GM12872 (cell line): ENCODE measurements at regions not wholly inside any gene's neighbourhood (a gene's known extent, or its start where the extent isn't known, plus 50 kb on each side); places are given as distances from the start of the nearest gene placed in this dataset.

Experiments
- TF ChIP-seq, protein P1 (sequence below): IDR thresholded peaks from 3 replicates; pipeline ENCODE4 v1.5.1; 2011; ENCODE audit warnings: low read depth, mild to moderate bottlenecking, low read length, moderate library complexity; ENCODE audit not compliant: insufficient read depth

DNA sequence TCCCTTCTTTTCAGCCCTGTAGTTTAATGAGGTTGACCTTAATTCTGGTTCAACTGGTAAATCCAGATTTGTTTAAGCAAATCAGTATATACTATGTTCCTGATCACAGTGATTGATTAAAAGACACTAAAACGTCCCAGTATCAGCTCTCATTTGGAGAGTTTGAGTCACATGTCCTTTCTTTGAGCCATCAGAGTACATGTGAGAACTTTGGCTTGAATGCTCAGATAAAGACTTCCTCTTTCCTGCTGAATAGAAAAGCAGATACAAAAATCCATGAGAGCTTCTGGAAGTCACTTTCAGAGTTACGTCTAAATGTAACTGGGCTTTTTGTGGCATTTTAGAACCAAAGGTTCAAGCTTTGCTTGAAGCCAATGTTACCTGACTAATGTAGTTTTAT lies 341.8 kb upstream of the SATB1 start:
- TF ChIP-seq, protein P1, sequence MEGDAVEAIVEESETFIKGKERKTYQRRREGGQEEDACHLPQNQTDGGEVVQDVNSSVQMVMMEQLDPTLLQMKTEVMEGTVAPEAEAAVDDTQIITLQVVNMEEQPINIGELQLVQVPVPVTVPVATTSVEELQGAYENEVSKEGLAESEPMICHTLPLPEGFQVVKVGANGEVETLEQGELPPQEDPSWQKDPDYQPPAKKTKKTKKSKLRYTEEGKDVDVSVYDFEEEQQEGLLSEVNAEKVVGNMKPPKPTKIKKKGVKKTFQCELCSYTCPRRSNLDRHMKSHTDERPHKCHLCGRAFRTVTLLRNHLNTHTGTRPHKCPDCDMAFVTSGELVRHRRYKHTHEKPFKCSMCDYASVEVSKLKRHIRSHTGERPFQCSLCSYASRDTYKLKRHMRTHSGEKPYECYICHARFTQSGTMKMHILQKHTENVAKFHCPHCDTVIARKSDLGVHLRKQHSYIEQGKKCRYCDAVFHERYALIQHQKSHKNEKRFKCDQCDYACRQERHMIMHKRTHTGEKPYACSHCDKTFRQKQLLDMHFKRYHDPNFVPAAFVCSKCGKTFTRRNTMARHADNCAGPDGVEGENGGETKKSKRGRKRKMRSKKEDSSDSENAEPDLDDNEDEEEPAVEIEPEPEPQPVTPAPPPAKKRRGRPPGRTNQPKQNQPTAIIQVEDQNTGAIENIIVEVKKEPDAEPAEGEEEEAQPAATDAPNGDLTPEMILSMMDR: no peak

DNA sequence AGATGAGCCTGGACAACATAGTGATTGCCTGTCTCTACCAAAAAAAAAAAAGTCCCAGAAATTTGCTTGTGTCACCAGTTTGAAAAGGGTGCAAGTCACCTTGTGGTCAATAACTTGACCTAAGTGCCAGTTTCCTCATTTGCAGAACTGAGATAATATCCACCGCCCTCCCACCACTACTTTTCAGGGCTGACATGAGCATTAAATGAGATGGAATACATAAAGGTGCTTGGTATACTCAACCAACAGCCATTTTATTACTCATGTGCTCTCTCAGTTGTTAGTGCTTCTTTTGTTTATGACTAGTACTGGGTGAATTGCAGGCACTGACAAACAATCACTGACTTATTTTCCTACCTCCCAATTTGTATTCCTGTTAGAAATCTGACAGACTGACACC lies 340.5 kb upstream of the SATB1 start:
- TF ChIP-seq, protein P1: no peak

DNA sequence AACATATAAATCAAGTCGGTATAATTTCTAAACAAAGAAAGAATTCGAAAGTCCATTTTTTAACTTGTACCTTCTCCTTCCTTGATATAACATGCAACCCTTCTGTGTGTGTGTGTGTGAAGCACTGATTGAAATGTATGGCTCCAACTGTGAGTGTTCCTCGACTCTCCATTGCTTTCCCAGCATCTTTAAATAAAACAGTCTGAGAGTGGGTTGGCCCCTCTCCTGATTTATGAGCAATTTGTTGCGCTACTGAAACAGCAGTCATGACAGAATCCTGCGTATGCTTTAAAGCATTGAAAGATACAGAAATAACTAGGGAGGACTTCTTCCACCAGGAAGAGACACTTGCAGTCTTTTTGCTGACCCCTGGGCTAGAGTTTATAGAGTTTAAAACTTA lies 340.0 kb upstream of the SATB1 start:
- TF ChIP-seq, protein P1: no peak

DNA sequence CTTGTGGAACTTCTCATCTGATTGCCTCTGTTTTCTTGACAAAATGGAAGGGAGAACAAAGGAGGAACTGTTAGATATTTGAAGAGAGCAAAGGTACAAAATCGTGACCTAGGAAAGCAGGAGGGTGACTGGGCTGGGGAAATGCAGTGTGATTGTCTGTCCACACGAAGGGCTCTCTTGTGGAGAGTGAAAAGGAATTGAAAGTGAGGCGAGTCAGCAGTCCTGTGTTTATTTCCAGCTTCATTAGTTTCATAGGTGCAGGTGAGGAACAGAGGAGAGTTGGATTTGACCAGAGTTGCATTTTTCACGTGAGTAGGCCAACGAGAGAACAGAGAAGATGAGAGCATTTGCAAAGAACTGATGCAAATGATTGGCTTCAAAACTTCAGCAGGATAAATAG lies 336.4 kb upstream of the SATB1 start:
- TF ChIP-seq, protein P1: no peak

DNA sequence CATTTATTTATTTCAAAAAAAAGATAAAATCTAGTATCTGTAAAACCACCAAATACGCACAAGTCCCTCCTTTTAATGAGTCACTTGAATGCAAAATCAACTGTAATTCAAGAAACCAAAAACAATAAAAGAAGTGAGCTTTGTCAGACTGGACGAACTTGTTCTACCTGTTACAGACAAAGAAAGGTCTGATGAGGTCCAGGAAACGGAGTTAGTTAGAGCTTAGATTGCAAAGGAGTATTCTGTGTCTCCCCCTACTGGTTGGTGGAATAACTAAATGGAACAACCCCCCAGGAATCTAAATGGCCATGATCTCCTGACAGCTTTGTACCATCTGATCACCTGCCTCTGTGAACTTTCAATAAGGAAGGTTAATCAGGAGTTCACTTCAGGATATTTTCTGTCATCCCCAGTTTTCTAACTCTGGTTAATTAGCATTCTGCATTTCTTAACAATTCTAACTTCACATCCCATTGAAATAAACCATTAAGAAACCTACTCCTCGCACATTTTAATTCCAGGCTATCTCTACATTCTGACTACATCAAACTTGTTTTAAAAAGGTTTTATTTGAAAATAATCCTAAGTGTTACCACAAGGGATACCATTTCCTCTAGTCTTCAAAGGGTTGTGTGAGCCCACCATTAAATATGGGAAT lies 333.0 kb upstream of the SATB1 start:
- TF ChIP-seq, protein P1: peak; percentile 78

DNA sequence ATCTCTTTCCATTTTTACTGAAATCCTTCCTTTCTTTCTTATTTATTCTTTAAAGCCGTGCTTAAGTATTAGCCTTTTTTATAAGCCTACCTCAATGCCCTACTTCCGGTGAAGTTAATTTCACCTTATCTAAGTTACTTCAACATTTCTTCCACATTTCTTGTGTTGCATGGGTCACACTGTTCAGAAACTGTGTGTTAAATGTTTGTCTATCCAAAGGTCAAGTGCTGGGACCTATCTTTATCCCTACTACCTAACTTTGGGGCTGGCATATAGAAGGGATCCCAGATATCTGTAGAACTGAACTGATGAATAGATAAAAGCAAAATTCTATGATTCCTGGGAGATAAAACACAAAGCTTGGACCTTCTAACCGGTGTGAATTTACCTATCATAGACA lies 332.3 kb upstream of the SATB1 start:
- TF ChIP-seq, protein P1: no peak

DNA sequence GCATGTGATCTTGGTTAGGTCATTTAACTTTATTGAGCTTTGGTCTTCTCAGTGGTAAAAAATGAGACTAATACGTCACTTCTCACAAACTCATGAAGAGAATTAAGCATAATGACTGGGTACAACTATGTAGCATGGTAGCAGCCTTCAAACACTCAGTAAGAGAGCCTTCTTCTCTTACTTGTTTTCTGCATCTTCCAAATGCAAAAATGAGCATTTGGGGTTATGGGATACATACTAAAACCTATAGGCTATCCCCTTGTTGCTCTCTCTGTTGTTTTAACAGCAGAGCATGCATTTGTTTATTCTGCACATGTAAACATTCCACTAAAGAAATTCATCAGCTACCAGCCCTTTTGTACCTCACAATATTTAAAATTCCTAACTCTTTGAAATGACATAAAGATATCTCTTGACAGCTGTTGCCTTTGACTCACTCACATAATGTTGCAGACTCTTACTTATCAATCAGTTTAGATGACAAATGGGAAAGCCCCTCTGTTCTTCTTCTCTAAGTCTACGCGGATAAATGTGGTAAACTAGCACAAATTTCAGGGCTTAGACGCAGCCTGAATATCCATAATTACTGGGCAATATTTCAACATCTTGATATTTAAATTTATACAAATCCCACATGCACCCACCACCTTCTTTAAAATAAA lies 327.3 kb upstream of the SATB1 start:
- TF ChIP-seq, protein P1: no peak
